ENCODE measurements at regions not wholly inside any gene's neighbourhood (a gene's known extent, or its start where the extent isn't known, plus 50 kb on each side); places are given as distances from the start of the nearest gene placed in this dataset.

DNA sequence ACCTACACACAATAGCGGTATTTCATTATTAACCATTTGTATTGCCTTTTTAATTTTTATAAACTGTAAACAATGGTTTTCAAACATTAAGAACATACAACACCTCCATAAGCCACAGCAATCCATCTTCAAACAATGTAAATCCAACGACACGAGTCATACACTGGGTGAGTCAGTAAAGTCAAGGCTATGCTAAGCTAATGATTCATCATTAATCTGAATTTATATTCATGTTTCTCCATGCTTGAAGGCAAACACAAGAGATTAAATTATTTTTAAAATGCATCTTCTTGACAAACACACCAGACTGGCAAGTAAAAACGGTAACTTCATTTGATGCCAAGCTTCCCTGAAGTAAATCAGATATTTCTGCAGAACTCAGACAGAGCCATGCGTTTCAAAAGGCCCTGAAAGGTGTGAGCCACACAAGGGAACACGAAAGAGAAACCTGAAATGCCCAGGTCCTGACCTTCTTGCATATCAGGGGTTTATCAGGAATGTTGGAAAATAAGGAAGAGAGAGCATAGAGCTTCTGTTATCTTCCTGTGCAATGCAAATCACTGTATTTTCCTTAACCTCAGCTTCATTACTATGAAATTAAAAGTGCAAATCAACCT, 162.5 kb downstream of the ALDH8A1 start:
- WGBS, 2 donors = 18 to 41% methylated on average over 6 of the region's 6 CpGs
- TF ChIP-seq, protein P1, sequence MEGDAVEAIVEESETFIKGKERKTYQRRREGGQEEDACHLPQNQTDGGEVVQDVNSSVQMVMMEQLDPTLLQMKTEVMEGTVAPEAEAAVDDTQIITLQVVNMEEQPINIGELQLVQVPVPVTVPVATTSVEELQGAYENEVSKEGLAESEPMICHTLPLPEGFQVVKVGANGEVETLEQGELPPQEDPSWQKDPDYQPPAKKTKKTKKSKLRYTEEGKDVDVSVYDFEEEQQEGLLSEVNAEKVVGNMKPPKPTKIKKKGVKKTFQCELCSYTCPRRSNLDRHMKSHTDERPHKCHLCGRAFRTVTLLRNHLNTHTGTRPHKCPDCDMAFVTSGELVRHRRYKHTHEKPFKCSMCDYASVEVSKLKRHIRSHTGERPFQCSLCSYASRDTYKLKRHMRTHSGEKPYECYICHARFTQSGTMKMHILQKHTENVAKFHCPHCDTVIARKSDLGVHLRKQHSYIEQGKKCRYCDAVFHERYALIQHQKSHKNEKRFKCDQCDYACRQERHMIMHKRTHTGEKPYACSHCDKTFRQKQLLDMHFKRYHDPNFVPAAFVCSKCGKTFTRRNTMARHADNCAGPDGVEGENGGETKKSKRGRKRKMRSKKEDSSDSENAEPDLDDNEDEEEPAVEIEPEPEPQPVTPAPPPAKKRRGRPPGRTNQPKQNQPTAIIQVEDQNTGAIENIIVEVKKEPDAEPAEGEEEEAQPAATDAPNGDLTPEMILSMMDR (IDR thresholded peaks at IDR 0.05) = no peak
- no peak for TF ChIP-seq POLR2A (IDR thresholded peaks at IDR 0.05)
- peaks cover 0 to 27% (median 14%) of the 10 kb centered on the region in 3 donors for H3K9me3 ChIP-seq
- H3K4me1 ChIP-seq = peaks cover 0 to 13% (median 0%) of the 10 kb centered on the region in 3 donors
- DNase-seq = no peak
- intact Hi-C loops (cut with DNase I) = no loop called here
- peaks cover 0 to 93% (median 10%) of the 10 kb centered on the region in 4 donors for H3K27me3 ChIP-seq
- no peak overlapping the region for H3K4me3 ChIP-seq
- no peak overlapping the region for H3K27ac ChIP-seq
- no peaks in the 10 kb centered on the region for H3K36me3 ChIP-seq

- H3K4me3 ChIP-seq = no peak overlapping the region
- 89 to 96% methylated on average over 2 of the region's 2 CpGs for WGBS, 2 donors
- intact Hi-C loops (cut with DNase I) = no loop called here
- TF ChIP-seq POLR2A (IDR thresholded peaks at IDR 0.05) = no peak
- TF ChIP-seq, protein P1 (IDR thresholded peaks at IDR 0.05) = no peak
- DNase-seq = no peak
- H3K27ac ChIP-seq = no peak overlapping the region
- peaks cover 0 to 92% (median 8%) of the 10 kb centered on the region in 4 donors for H3K27me3 ChIP-seq
- peaks cover 0 to 6% (median 6%) of the 10 kb centered on the region in 3 donors for H3K9me3 ChIP-seq
- H3K4me1 ChIP-seq = peaks cover 0 to 13% (median 0%) of the 10 kb centered on the region in 3 donors
- H3K36me3 ChIP-seq = no peaks in the 10 kb centered on the region
Observed at GRCh38 chr6:134784336-134784735, 165.6 kb downstream of the ALDH8A1 start.

DNA sequence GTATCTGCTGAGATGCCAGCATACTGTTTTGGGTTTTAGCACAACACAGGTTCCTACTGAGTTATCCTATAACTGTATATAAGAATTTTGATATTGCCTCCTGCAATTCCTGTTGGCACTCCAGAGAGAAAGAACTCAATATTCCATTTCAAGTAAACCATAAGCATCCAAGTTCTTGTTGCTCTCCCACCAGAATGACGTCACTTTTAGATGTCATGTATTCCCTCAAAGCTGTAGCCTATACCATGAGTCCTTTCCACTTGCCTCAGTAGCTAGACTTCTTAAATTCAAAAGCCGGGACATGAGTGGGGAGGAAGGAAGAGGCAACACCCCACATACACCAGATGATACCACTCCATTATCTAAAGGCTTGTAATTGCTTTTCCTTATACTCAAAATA, 171.5 kb downstream of the ALDH8A1 start:
- Histone ChIP-seq H3K9me3 (peaks cover 0 to 32% (median 10%) of the 10 kb centered on the region in 3 donors), H3K4me1 (no peaks in the 10 kb centered on the region), H3K4me3 (no peak overlapping the region), H3K27me3 (peaks cover 0 to 95% (median 0%) of the 10 kb centered on the region in 4 donors), H3K27ac (no peak overlapping the region), H3K36me3 (no peaks in the 10 kb centered on the region)
- intact Hi-C loops (cut with DNase I) = no loop called here
- 85 to 97% methylated on average over 2 of the region's 2 CpGs for WGBS, 2 donors
- no peak for DNase-seq
- no peak for TF ChIP-seq POLR2A (IDR thresholded peaks at IDR 0.05)
- TF ChIP-seq, protein P1 (IDR thresholded peaks at IDR 0.05) = no peak

DNA sequence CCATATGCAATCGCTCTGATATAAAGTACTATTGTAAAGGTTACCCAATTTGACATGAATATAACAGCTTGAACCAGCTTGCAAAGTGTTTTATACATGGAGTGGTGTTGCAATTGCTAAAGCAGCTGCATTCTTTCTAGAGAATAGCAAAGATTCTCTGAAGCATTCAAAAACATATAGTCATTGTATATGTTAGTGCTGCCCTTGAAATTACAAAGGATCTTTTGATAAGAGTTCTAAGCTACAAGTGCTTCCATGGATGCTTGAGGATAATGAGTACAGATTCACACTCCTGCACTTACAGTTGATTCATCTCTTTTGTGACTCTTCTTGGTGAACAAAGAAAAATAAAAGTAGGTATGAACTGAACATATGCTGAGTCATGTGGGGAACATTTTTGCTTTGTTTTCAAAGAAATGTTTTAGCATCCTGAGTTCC, 175.7 kb downstream of the ALDH8A1 start:
- H3K27me3 ChIP-seq = peaks cover 0 to 90% (median 0%) of the 10 kb centered on the region in 4 donors
- intact Hi-C loops (cut with DNase I) = no loop called here
- WGBS, 2 donors = 53 to 63% methylated on average over 1 of the region's 1 CpG

More for the DNA sequence above, 175.7 kb downstream of the ALDH8A1 start:
- H3K4me1 ChIP-seq = peaks cover 0 to 3% (median 0%) of the 10 kb centered on the region in 3 donors
- peaks cover 0 to 25% (median 3%) of the 10 kb centered on the region in 3 donors for H3K9me3 ChIP-seq
- H3K27ac ChIP-seq = no peak overlapping the region
- no peaks in the 10 kb centered on the region for H3K36me3 ChIP-seq
- no peak for DNase-seq
- no peak for TF ChIP-seq POLR2A (IDR thresholded peaks at IDR 0.05)
- TF ChIP-seq, protein P1 (IDR thresholded peaks at IDR 0.05) = no peak
- no peak overlapping the region for H3K4me3 ChIP-seq
